GM04504 (cell line): ENCODE measurements at regions not wholly inside any gene's neighbourhood (a gene's known extent, or its start where the extent isn't known, plus 50 kb on each side); places are given as distances from the start of the nearest gene placed in this dataset.

Experiments
- DNase-seq: peaks from one replicate; pipeline ENCODE4 v3.0.0-alpha.2; 2012; ENCODE audit warnings: low read depth

- no peak for DNase-seq
Observed at GRCh38 chr5:107808671-107809137, 138.0 kb upstream of the EFNA5 start.

- DNase-seq, result no peak
Observed at GRCh38 chr5:107807431-107807830, 136.7 kb upstream of the EFNA5 start.

GRCh38 chr5:107806705-107807104 is 136.0 kb upstream of the EFNA5 start:
- peak; percentile 37 for DNase-seq

- no peak for DNase-seq
Observed at GRCh38 chr5:107806271-107806670, 135.5 kb upstream of the EFNA5 start.

- DNase-seq, result no peak
Observed at GRCh38 chr5:107805824-107806223, 135.1 kb upstream of the EFNA5 start.

- DNase-seq, result no peak
Observed at GRCh38 chr5:107805166-107805565, 134.4 kb upstream of the EFNA5 start.

GRCh38 chr5:107803728-107804127 is 133.0 kb upstream of the EFNA5 start:
- no peak for DNase-seq

- DNase-seq, result no peak
Observed at GRCh38 chr5:107801061-107801460, 130.3 kb upstream of the EFNA5 start.

GRCh38 chr5:107799306-107799705 is 128.6 kb upstream of the EFNA5 start:
- no peak for DNase-seq

GRCh38 chr5:107796797-107797196 is 126.1 kb upstream of the EFNA5 start:
- no peak for DNase-seq

GRCh38 chr5:107794741-107795140 is 124.0 kb upstream of the EFNA5 start:
- DNase-seq, result peak; percentile 44

GRCh38 chr5:107792940-107793339 is 122.2 kb upstream of the EFNA5 start:
- no peak for DNase-seq

GRCh38 chr5:107790671-107791070 is 119.9 kb upstream of the EFNA5 start:
- no peak for DNase-seq

- no peak for DNase-seq
Observed at GRCh38 chr5:107786424-107786823, 115.7 kb upstream of the EFNA5 start.

- DNase-seq, result no peak
Observed at GRCh38 chr5:107783551-107783950, 112.8 kb upstream of the EFNA5 start.

GRCh38 chr5:107782561-107783169 is 111.9 kb upstream of the EFNA5 start:
- no peak for DNase-seq

GRCh38 chr5:107781451-107781850 is 110.7 kb upstream of the EFNA5 start:
- no peak for DNase-seq

GRCh38 chr5:107779437-107779836 is 108.7 kb upstream of the EFNA5 start:
- no peak for DNase-seq

GRCh38 chr5:107778647-107779046 is 107.9 kb upstream of the EFNA5 start:
- no peak for DNase-seq

- no peak for DNase-seq
Observed at GRCh38 chr5:107776922-107777740, 106.4 kb upstream of the EFNA5 start.

- DNase-seq, result no peak
Observed at GRCh38 chr5:107776506-107776905, 105.8 kb upstream of the EFNA5 start.

GRCh38 chr5:107774316-107774715 is 103.6 kb upstream of the EFNA5 start:
- no peak for DNase-seq

GRCh38 chr5:107773479-107773878 is 102.7 kb upstream of the EFNA5 start:
- DNase-seq, result no peak
